ENCODE measurements at regions not wholly inside any gene's neighbourhood (a gene's known extent, or its start where the extent isn't known, plus 50 kb on each side); places are given as distances from the start of the nearest gene placed in this dataset.

GRCh38 chr22:47588578-47588960 lies 826.1 kb downstream of the TBC1D22A start:
- Histone ChIP-seq H3K36me3 (ENCODE audit: low read depth, low read length) (no peaks in the 10 kb centered on the region), H3K27ac (ENCODE audit: low read length) (no peak overlapping the region), H3K9ac (ENCODE audit: low read length) (no peak overlapping the region), H3K79me2 (ENCODE audit: low read length) (no peaks in the 10 kb centered on the region), H3F3A (ENCODE audit: low read length, unreplicated experiment) (no peaks in the 10 kb centered on the region), H3K4me1 (ENCODE audit: insufficient read depth, low read length) (no peaks in the 10 kb centered on the region), H3K4me2 (ENCODE audit: low read length) (no peak overlapping the region), H4K20me1 (ENCODE audit: low read length) (no peaks in the 10 kb centered on the region), H3K9me2 (replicated peaks; ENCODE audit: low read length) (no peaks in the 10 kb centered on the region), H3K9me3 (ENCODE audit: low read length) (no peaks in the 10 kb centered on the region), H3K4me3 (ENCODE audit: low read length) (no peak overlapping the region), H3K27me3 (ENCODE audit: low read length) (no peaks in the 10 kb centered on the region), H2AFZ (ENCODE audit: low read length) (no peak overlapping the region)
- peak; percentile 26 for DNase-seq
- ChIA-PET POLR2A (ENCODE audit: unreplicated experiment) (no interaction called here), CTCF (no interaction called here)
- TF ChIP-seq EZH2phosphoT487 (IDR thresholded peaks at IDR 0.05; ENCODE audit: borderline replicate concordance, low read length): no peak
- TF ChIP-seq CTCF (conservative IDR thresholded peaks at IDR 0.05; ENCODE audit: low read depth, low read length): no peak
- TF ChIP-seq EZH2 (IDR thresholded peaks at IDR 0.05; ENCODE audit: low read length, unreplicated experiment): no peak
- BruUV-seq (replicated peaks): no TSS peak
- intact Hi-C loops (cut with micrococcal nuclease): no loop called here
- ATAC-seq: no peak

- ATAC-seq (no peak), DNase-seq (no peak)
- Histone ChIP-seq H3F3A (ENCODE audit: low read length, unreplicated experiment) (no peaks in the 10 kb centered on the region), H3K9me2 (replicated peaks; ENCODE audit: low read length) (no peaks in the 10 kb centered on the region), H2AFZ (ENCODE audit: low read length) (no peak overlapping the region), H3K4me1 (ENCODE audit: insufficient read depth, low read length) (no peaks in the 10 kb centered on the region), H3K27me3 (ENCODE audit: low read length) (no peaks in the 10 kb centered on the region), H3K79me2 (ENCODE audit: low read length) (no peaks in the 10 kb centered on the region), H3K4me2 (ENCODE audit: low read length) (no peak overlapping the region), H3K9me3 (ENCODE audit: low read length) (no peaks in the 10 kb centered on the region), H3K4me3 (ENCODE audit: low read length) (no peak overlapping the region), H3K36me3 (ENCODE audit: low read depth, low read length) (no peaks in the 10 kb centered on the region), H3K9ac (ENCODE audit: low read length) (no peak overlapping the region), H4K20me1 (ENCODE audit: low read length) (no peaks in the 10 kb centered on the region), H3K27ac (ENCODE audit: low read length) (no peak overlapping the region)
- ChIA-PET POLR2A (ENCODE audit: unreplicated experiment) (no interaction called here), CTCF (no interaction called here)
- BruUV-seq (replicated peaks): no TSS peak
- TF ChIP-seq CTCF (conservative IDR thresholded peaks at IDR 0.05; ENCODE audit: low read depth, low read length) (no peak), EZH2 (IDR thresholded peaks at IDR 0.05; ENCODE audit: low read length, unreplicated experiment) (no peak), EZH2phosphoT487 (IDR thresholded peaks at IDR 0.05; ENCODE audit: borderline replicate concordance, low read length) (no peak)
- intact Hi-C loops (cut with micrococcal nuclease): no loop called here
These were observed 825.6 kb downstream of the TBC1D22A start for GRCh38 chr22:47587861-47588577.

- DNase-seq: no peak
- Histone ChIP-seq H2AFZ (ENCODE audit: low read length) (no peak overlapping the region), H3K4me2 (ENCODE audit: low read length) (no peak overlapping the region), H3K9me2 (replicated peaks; ENCODE audit: low read length) (no peaks in the 10 kb centered on the region), H3K36me3 (ENCODE audit: low read depth, low read length) (no peaks in the 10 kb centered on the region), H4K20me1 (ENCODE audit: low read length) (no peaks in the 10 kb centered on the region), H3K79me2 (ENCODE audit: low read length) (no peaks in the 10 kb centered on the region), H3K4me1 (ENCODE audit: insufficient read depth, low read length) (no peaks in the 10 kb centered on the region), H3F3A (ENCODE audit: low read length, unreplicated experiment) (no peaks in the 10 kb centered on the region), H3K27me3 (ENCODE audit: low read length) (no peaks in the 10 kb centered on the region), H3K9me3 (ENCODE audit: low read length) (no peaks in the 10 kb centered on the region), H3K27ac (ENCODE audit: low read length) (no peak overlapping the region), H3K4me3 (ENCODE audit: low read length) (no peak overlapping the region), H3K9ac (ENCODE audit: low read length) (no peak overlapping the region)
- intact Hi-C loops (cut with micrococcal nuclease): no loop called here
- no TSS peak for BruUV-seq (replicated peaks)
- CTCF ChIA-PET: interaction anchor here (1.6 kb wide), 1 partner anchor 742 kb away, joined by 8 read pairs; no protein-coding TSS in a partner anchor
- POLR2A ChIA-PET (ENCODE audit: unreplicated experiment): no interaction called here
- ATAC-seq: no peak
- TF ChIP-seq EZH2 (IDR thresholded peaks at IDR 0.05; ENCODE audit: low read length, unreplicated experiment): no peak
- TF ChIP-seq EZH2phosphoT487 (IDR thresholded peaks at IDR 0.05; ENCODE audit: borderline replicate concordance, low read length): no peak
- TF ChIP-seq CTCF (conservative IDR thresholded peaks at IDR 0.05; ENCODE audit: low read depth, low read length): no peak
These were observed 824.9 kb downstream of the TBC1D22A start for GRCh38 chr22:47587361-47587760.

All from PC-3 (cell line).